ENCODE measurements at regions not wholly inside any gene's neighbourhood (a gene's known extent, or its start where the extent isn't known, plus 50 kb on each side); places are given as distances from the start of the nearest gene placed in this dataset.

GRCh38 chr20:60339738-60340137, 381.5 kb downstream of the CDH26 start:
- Histone ChIP-seq H3K9ac (ENCODE audit: low read length) (no peak overlapping the region), H3K4me1 (ENCODE audit: insufficient read depth, low read length) (no peaks in the 10 kb centered on the region), H2AFZ (ENCODE audit: low read depth, low read length) (no peak overlapping the region), H4K20me1 (ENCODE audit: insufficient read depth, low read length) (no peaks in the 10 kb centered on the region), H3K27ac (ENCODE audit: low read depth, low read length) (no peak overlapping the region), H3K79me2 (ENCODE audit: insufficient read depth, low read length) (no peaks in the 10 kb centered on the region), H3K36me3 (ENCODE audit: insufficient read depth, low read length) (no peaks in the 10 kb centered on the region), H3K9me3 (ENCODE audit: insufficient read depth, low read depth, low read length) (no peaks in the 10 kb centered on the region), H3K4me2 (ENCODE audit: low read length) (no peak overlapping the region), H3K27me3 (ENCODE audit: insufficient read depth, low read length) (no peaks in the 10 kb centered on the region), H3K4me3 (ENCODE audit: insufficient read depth, low read depth, low read length) (no peak overlapping the region)
- H3K4me3 Mint-ChIP-seq (ENCODE audit: unreplicated experiment), result no peak overlapping the region
- TF ChIP-seq EZH2 (IDR thresholded peaks at IDR 0.05; ENCODE audit: insufficient read depth, low read length), result no peak
- TF ChIP-seq CTCF (IDR thresholded peaks at IDR 0.05; ENCODE audit: insufficient read depth, low read depth, low read length), result no peak
- no peak overlapping the region for H3K27ac Mint-ChIP-seq (ENCODE audit: unreplicated experiment)
- FAIRE-seq (no peak), DNase-seq (ENCODE audit: low read depth) (no peak)
- no peaks in the 10 kb centered on the region for H3K36me3 Mint-ChIP-seq (ENCODE audit: low read depth, unreplicated experiment)
- peaks cover 5% of the 10 kb centered on the region for H3K9me3 Mint-ChIP-seq (ENCODE audit: unreplicated experiment)
- H3K27me3 Mint-ChIP-seq (ENCODE audit: low read depth, unreplicated experiment), result peaks cover 15% of the 10 kb centered on the region
- H3K4me1 Mint-ChIP-seq (ENCODE audit: low read depth, unreplicated experiment), result no peaks in the 10 kb centered on the region

GRCh38 chr20:60340232-60340631, 382.0 kb downstream of the CDH26 start:
- Histone ChIP-seq H3K4me2 (ENCODE audit: low read length) (no peak overlapping the region), H4K20me1 (ENCODE audit: insufficient read depth, low read length) (no peaks in the 10 kb centered on the region), H3K27ac (ENCODE audit: low read depth, low read length) (no peak overlapping the region), H3K79me2 (ENCODE audit: insufficient read depth, low read length) (no peaks in the 10 kb centered on the region), H2AFZ (ENCODE audit: low read depth, low read length) (no peak overlapping the region), H3K36me3 (ENCODE audit: insufficient read depth, low read length) (no peaks in the 10 kb centered on the region), H3K27me3 (ENCODE audit: insufficient read depth, low read length) (no peaks in the 10 kb centered on the region), H3K9me3 (ENCODE audit: insufficient read depth, low read depth, low read length) (no peaks in the 10 kb centered on the region), H3K4me1 (ENCODE audit: insufficient read depth, low read length) (no peaks in the 10 kb centered on the region), H3K4me3 (ENCODE audit: insufficient read depth, low read depth, low read length) (no peak overlapping the region), H3K9ac (ENCODE audit: low read length) (no peak overlapping the region)
- H3K27ac Mint-ChIP-seq (ENCODE audit: unreplicated experiment), result no peak overlapping the region
- DNase-seq (ENCODE audit: low read depth) (no peak), FAIRE-seq (no peak)
- H3K4me1 Mint-ChIP-seq (ENCODE audit: low read depth, unreplicated experiment), result no peaks in the 10 kb centered on the region
- TF ChIP-seq CTCF (IDR thresholded peaks at IDR 0.05; ENCODE audit: insufficient read depth, low read depth, low read length), result no peak
- no peak for TF ChIP-seq EZH2 (IDR thresholded peaks at IDR 0.05; ENCODE audit: insufficient read depth, low read length)
- peaks cover 5% of the 10 kb centered on the region for H3K9me3 Mint-ChIP-seq (ENCODE audit: unreplicated experiment)
- no peaks in the 10 kb centered on the region for H3K36me3 Mint-ChIP-seq (ENCODE audit: low read depth, unreplicated experiment)
- H3K27me3 Mint-ChIP-seq (ENCODE audit: low read depth, unreplicated experiment), result peaks cover 12% of the 10 kb centered on the region
- no peak overlapping the region for H3K4me3 Mint-ChIP-seq (ENCODE audit: unreplicated experiment)

GRCh38 chr20:60341062-60341461, 382.8 kb downstream of the CDH26 start:
- H3K9ac ChIP-seq (ENCODE audit: low read length), result no peak overlapping the region
- no peak overlapping the region for H3K4me3 ChIP-seq (ENCODE audit: insufficient read depth, low read depth, low read length)
- H4K20me1 ChIP-seq (ENCODE audit: insufficient read depth, low read length), result no peaks in the 10 kb centered on the region
- Mint-ChIP-seq H3K36me3 (ENCODE audit: low read depth, unreplicated experiment) (no peaks in the 10 kb centered on the region), H3K4me1 (ENCODE audit: low read depth, unreplicated experiment) (no peaks in the 10 kb centered on the region), H3K9me3 (ENCODE audit: unreplicated experiment) (peaks cover 5% of the 10 kb centered on the region), H3K4me3 (ENCODE audit: unreplicated experiment) (no peak overlapping the region), H3K27me3 (ENCODE audit: low read depth, unreplicated experiment) (peaks cover 10% of the 10 kb centered on the region), H3K27ac (ENCODE audit: unreplicated experiment) (no peak overlapping the region)
- H3K79me2 ChIP-seq (ENCODE audit: insufficient read depth, low read length), result no peaks in the 10 kb centered on the region
- H3K9me3 ChIP-seq (ENCODE audit: insufficient read depth, low read depth, low read length), result no peaks in the 10 kb centered on the region
- H2AFZ ChIP-seq (ENCODE audit: low read depth, low read length), result no peak overlapping the region
- H3K4me2 ChIP-seq (ENCODE audit: low read length), result no peak overlapping the region
- no peaks in the 10 kb centered on the region for H3K4me1 ChIP-seq (ENCODE audit: insufficient read depth, low read length)
- DNase-seq (ENCODE audit: low read depth) (no peak), FAIRE-seq (no peak)
- no peaks in the 10 kb centered on the region for H3K36me3 ChIP-seq (ENCODE audit: insufficient read depth, low read length)
- no peaks in the 10 kb centered on the region for H3K27me3 ChIP-seq (ENCODE audit: insufficient read depth, low read length)
- H3K27ac ChIP-seq (ENCODE audit: low read depth, low read length), result no peak overlapping the region
- TF ChIP-seq EZH2 (IDR thresholded peaks at IDR 0.05; ENCODE audit: insufficient read depth, low read length), result no peak
- no peak for TF ChIP-seq CTCF (IDR thresholded peaks at IDR 0.05; ENCODE audit: insufficient read depth, low read depth, low read length)

Data from astrocyte (in vitro differentiated cells and primary cell).